Hematopoietic multipotent progenitor cell treated with erythropoietin and hydrocortisone succinate and interleukin-3 and kit ligand, for 8 days (in vitro differentiated cells): ENCODE measurements at regions not wholly inside any gene's neighbourhood (a gene's known extent, or its start where the extent isn't known, plus 50 kb on each side); places are given as distances from the start of the nearest gene placed in this dataset.

Source experiments
- DNase-seq: peaks from one replicate; pipeline ENCODE4 v3.0.0-alpha.2; 2015

DNA sequence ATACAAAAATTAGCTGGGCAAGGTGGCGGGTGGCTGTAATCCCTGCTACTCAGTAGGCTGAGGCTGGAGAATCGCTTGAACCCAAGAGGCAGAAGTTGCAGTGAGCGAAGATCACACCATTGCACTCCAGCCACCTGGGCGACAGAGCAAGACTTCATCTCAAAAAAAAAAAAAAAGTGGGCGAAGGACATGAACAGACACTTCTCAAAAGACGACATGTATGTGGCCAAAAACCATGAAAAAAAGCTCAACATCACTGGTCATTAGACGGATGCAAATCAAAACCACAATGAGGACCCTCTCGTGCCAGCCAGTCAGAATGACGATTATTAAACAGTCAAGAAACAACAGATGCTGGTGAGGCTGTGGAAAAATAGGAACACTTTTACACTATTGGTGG lies 344.9 kb upstream of the JARID2 start:
- DNase-seq: no peak

- DNase-seq: peak; percentile 35
Observed at GRCh38 chr6:14903176-14904038, 342.5 kb upstream of the JARID2 start.

DNA sequence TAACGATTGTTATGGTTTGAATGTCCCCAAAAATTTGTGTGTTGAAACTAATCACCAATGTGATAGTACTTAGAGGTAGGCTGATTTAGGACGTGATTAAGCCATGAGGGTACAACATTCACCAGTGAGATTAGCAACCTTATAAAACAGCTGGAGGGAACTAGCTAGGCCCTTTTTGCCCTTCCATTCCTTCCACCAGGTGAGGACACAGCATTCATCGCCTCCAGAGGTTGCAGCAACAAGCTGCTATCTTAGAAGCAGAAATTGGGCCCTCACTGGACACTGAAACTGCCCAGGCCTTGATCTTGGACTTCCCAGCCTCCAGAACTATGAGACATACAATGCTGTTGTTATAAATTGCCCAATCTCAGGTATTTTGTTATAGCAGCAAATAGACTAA lies 340.7 kb upstream of the JARID2 start:
- no peak for DNase-seq

DNA sequence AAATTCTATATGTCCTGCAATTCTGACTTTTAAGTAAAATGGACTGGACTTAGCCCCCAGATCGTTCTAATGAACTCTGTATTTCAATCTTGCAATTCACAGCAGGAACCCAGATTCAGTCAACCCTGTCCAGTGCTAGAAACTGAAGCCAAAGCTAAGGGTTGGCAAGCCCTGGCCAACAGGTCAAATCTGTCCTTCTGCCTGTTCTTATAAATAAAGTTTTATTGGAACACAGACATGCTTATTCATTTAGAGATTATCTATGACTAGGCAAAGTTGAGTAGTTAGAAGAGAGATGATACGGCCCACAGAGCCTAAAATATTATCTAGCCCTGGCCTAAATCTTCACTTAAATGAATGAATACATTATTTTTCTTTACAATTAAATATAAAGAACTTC lies 339.2 kb upstream of the JARID2 start:
- no peak for DNase-seq

DNA sequence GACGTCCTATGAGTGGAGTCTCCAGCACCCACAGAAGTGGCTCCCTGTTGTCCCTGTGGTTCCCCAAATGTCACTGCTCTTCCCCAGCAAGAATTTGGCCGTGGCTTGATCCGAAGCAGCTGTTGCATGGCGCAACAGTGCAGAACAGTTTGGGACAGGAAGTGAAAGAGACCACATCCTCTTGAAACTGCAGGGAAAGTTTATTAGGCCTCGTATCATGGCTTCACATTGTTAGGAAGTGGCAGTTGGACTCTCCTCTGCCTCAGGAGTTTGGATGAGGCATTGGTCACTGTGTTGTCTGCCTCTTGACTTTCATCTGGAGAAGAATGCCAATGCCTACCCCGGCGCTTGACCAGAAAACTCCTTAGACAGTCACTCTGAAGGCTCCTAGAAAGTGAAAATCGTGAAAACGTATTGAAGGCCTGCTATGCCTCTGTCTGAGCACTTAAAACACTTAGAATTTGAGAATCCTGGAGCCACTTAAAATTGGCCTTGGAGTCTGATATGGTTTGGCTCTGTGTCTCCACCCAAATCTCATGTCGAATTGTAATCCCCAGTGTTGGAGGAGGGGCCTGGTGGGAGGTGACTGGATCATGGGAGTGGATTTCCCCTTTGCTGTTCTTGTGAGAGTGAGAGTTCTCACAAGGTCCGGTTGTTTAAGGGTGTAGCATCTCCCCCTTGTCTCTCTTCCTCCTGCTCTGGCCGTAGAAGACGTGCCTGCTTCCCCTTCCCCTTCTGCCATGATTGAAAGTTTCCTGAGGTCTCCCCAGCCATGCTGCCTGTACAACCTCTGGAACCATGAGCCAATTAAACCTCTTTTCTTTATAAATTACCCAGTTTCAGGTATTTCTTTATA lies 334.9 kb upstream of the JARID2 start:
- peak; percentile 36 for DNase-seq

DNA sequence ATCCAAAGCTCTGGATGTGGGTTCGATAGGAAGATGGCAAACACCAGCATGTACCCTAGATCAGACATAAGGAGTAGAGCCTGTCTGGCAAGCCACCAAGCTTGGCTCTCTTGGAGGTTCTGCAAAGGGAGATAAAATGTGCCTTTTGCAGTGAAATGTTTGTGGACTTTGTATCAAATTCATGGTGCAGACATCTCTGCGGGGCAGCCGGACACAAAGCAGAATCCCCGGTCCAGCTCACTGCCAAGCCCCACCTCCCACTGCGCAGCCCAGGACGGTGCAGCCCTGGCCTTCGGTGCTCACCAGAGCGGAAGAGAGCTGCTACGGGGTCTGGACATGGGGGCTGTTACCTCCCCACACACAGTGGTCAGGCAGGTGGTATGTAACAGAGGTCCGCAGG lies 333.6 kb upstream of the JARID2 start:
- peak; percentile 81 for DNase-seq

GRCh38 chr6:14912706-14913105 lies 333.2 kb upstream of the JARID2 start:
- DNase-seq: no peak

- DNase-seq: no peak
Observed at GRCh38 chr6:14913931-14914330, 331.9 kb upstream of the JARID2 start.

DNA sequence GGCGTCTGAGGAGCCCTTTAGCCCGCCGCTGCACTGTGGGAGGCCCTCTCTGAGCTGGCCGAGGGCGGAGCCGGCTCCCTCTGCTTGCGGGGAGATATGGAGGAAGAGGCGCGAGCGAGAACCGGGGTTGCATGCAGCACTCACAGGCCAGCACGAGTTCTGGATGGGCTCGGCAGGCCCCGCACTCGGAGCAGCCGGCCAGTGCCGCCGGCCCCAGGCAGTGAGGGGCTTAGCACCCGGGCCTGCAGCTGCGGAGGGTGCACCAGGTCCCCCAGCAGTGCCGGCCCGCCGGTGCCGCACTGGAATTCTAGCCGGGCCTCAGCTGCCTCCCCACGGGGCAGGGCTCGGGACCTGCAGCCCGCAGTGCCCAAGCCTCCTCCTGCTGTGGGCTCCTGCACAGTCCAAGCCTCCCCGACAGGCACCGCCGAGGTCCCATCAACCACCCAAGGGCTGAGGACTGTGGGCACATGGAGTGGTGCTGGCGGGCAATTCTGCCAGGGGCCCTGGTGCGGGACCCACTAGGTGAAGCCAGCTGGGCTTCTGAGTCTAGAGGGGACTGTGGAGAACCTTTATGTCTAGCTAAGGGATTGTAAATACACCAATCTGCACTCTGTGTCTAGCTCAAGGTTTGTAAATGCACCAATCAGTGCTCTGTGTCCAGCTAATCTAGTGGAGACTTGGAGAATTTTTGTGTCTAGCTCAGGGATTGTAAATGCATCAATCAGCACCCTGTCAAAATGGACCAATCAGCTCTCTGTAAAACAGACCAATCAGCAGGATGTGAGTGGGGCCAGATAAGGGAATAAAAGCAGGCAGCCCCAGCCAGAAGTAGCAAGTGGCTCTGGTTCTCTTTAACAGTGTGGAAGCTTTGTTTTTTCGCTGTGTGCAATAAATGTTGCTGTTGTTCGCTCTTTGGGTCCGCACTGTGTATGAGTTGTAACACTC lies 329.7 kb upstream of the JARID2 start:
- DNase-seq: no peak

- DNase-seq: no peak
Observed at GRCh38 chr6:14917109-14917910, 328.6 kb upstream of the JARID2 start.

DNA sequence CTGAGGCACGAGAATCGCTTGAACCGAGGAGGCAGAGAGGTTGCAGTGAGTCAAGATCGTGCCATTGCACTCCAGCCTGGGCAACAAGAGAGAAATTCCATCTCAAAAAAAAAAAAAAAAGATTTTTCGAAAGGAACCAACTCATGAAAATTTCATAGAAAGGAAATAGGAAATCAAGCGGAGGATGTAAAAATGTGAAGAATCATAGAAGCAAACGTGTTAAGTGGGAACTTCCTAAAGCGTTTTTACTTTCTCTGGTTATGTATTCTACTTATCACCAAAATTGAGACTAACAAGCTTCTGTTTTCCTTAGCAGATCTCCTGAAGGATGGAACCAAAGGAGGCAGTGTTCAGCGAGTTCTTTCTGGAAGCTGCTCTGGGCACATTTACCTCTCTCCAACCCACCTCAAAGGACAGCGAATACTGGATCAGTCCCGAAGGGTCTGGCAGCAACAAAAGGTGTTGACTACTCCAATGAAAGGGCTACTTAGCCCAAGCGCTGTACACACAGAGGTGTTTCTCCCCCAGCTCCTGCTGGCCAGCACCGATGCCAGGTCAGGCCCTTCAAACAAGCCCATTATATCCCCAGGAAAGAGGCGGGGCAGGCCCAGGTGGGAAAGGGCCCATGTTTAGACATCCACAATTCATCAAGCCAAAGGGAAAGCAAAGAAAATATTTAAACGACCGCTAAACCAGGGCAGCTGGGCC lies 327.5 kb upstream of the JARID2 start:
- no peak for DNase-seq

- DNase-seq: no peak
Observed at GRCh38 chr6:14919038-14919670, 326.7 kb upstream of the JARID2 start.

DNA sequence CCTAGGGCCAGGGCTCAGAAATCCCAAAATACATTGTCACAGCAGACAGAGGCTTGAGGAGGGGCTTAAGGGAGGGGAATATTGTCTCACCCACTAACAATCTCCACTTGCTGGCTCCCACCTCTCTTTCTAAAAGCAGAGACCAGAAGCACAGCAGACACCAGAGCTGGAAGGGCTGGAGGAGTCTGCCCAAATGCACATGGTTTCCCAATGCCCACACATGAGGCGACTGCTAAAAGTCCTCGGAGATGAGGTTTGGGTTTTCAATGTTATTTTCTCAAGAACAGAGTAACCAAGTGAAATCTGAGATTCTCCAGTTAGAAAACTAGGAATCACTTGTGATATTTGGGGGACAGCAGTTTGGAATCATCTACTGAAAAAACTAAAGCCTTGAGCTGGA lies 325.6 kb upstream of the JARID2 start:
- DNase-seq: no peak

DNA sequence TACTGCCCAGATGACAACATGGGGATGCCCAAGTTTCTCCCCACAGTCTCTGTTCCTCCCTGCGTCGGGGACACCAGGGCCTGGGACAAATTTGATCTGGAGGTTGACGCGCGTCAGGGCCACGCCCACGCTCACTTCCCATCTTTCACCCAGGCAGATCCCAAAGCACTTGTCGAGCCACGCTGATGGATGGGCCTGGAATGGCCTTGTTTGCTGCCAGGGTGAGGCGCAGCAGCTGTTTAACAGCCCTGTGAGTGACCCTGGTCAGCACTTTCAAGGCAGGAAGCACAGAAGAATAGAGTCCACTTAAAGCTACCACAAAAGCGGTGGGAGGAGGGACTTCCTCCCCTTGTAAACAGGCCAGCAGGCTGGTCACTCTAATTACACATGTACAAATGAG lies 324.7 kb upstream of the JARID2 start:
- no peak for DNase-seq

DNA sequence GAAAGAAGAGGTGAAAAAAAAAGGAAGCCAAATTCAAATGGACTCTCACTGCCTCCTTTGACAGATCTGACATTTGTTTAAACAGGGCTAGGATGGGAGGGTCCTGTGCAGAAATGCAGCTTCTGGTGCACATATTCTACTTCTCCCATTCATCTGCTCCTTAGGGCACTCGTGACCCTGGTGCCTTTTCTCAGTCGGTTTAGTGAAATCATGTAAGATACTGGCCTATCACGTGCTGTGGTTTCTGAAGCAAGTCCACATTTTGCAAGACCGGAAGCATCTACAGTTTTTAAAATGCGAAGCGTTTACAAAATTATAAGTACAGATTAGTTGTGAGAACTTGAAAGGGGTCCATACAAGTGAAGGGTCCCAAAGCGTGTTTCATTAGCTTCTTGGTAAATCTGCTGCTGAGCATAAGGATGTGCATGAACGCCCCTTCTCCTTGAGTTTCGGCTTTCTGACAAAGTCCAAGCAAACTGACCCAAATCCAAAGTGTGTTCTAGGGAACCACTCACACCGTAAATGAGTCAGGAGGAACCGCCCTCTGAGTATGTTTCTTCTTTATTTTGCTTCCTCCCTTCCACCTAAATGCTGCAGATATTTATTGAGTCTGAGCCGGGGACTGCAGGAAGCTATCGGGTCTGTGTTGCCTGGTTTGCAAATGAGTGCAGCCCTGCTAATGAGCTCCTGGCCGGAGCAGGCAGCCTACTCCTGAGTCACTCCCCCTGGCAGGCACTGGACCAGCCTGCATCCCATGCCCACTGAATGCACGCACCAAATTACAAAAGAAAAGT lies 323.8 kb upstream of the JARID2 start:
- peak; percentile 39 for DNase-seq

DNA sequence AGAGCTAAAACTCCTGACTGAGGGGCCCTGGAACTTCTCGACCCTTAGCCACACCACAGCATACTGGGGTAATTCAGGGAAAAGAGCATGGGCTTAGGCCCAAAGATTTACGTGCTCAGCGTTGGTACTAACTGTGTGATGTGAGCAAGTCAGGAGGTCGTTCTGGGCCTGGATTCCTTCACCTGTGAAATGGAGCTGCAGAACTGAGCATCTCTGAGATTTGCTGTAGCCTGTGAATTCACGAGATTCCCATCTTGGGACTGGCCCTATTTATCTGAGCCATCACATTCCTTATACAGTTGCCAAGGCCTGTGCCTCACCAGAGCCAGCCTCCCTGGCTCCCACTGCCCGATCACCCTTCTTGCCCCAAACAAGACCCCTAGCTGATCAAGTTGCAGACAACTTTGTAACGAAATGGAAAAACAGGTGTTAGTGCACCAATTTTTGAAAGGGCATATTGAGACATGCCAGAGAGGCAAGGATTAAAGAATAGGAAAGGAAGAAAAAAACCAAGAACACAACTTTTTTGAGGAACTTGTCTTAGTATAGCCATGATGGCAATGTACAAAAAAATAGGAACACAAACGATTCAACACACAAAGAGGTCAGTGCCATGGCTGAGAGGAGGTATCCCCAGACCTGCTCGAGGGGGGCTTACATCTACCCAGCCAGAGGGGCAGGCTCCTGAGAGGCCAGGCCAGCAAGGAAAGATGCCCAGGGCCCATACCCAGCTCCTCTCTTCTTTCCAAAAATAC lies 323.0 kb upstream of the JARID2 start:
- no peak for DNase-seq

DNA sequence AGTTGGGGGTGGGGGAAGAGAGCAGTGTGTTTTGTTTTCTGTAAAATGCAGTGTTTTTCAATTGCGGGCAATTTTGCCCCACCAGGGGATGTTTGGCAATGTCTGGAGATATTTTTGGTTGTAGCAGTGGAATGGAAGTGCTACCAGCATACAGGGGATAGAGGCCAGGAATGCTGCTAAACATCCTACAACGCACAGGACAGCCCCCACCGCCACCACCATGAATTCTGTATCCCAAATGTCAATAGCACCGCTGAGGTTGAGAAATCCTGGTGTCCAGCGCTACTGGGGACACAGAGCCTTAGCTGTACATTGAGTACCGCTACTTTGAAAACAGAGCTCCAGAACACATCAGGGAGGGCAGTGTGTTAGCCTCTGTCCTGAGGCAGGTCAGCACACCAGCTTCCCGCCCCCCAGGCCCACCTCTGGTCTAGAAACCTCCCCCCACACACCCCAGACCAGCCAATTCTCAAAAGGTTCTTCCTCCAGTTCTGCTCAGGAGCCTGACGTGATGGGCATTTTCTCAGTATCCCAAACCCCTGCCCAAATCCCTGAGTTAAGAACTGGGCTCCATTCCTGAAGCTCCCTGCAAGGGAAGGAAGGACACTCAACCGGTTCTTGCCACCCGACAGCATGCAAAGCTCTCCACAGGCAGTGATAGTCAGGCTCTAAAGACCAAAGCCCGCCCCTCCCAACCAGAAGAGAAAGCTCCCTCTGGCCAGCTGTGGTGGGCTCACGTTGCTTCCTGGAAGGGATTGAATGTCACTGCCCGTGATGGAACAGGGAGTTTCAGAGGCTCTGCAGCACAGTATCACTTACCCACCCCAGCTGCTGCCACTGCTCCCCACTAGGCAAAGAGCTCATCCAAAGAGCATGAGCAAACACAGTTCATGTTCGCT lies 321.5 kb upstream of the JARID2 start:
- no peak for DNase-seq

GRCh38 chr6:14925025-14925698 lies 320.7 kb upstream of the JARID2 start:
- no peak for DNase-seq
